ENCODE measurements at regions not wholly inside any gene's neighbourhood (a gene's known extent, or its start where the extent isn't known, plus 50 kb on each side); places are given as distances from the start of the nearest gene placed in this dataset.
"Not testable (repeated sequence)": the region's sequence is repeated elsewhere in the genome, so short reads cannot be mapped to it uniquely, and the experiment has no call there.

DNA sequence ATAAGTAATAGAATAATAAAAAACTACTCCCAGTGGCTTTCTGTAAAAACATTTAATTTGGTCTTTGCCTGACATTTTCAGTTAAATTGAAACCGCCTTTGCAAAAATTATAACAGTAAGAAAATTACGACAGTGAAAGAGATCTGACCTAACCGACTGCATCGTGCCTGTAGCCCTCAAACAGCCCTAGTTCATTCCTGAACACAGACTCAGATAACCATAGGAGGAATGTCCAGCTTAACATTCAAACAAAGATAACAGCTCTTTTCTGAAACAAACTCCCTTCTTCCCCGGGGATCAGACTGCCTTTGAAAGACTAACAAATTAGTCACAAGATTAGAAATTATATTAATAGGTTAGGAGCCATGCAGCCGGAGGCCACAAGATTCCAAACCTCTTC lies 252.5 kb upstream of the USP9Y start:
- DNase-seq (ENCODE audit: low read depth in 2 of 2) = not testable (repeated sequence)

DNA sequence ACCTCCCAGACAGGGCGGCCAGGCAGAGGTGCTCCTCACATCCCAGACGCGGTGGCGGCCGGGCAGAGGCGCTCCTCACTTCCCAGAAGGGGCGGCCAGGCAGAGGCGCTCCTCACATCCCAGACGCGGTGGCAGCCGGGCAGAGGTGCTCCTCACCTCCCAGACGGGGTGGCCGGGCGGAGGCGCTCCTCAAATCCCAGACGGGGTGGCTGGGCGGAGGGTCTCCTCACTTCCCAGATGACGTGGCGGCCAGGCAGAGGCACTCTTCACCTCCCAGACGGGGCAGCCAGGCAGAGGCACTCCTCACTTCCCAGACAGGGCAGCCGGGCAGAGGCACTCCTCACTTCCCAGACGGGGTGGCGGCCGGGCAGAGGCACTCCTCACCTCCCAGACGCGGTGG lies 247.7 kb upstream of the USP9Y start:
- not testable (repeated sequence) for DNase-seq (ENCODE audit: low read depth in 2 of 2)

DNA sequence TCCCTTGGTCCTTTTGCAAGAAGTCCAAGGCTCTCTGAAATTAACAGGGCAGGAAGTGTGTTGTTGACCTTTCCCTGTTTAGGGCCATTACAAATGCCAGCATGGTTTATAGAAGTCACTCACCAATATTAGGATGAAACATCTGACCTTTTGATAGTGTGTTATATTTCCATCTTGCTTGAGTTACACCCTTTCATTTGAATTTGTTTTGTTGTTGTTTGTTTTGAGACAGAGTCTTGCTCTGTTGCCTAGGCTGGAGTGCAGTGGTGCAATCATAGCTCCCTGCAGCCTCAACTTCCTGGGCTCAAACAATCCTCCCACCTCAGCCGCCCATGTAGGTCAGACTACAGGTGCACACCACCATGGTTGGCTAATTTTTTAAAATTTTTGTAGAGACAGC lies 241.1 kb upstream of the USP9Y start:
- DNase-seq (ENCODE audit: low read depth in 2 of 2) = no peak

DNA sequence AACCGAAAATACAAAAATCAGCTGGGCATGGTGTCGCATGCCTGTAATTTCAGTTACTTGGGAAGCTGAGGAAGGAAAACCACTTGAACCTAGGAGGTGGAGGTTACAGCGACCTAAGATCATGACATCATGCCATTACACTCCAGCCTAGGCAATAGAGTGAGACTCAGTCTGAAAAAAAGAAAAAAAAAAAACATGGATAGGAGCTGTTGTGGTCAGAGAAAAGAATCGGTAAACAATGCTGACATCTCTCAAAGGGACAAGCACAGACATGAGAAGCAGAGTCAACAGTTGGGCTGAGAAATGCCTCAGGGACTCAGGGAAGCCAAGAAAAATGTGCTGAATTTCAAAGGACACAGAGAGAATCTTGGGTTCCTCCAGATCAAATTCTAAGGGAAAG lies 236.9 kb upstream of the USP9Y start:
- no peak for DNase-seq (ENCODE audit: low read depth in 2 of 2)

DNA sequence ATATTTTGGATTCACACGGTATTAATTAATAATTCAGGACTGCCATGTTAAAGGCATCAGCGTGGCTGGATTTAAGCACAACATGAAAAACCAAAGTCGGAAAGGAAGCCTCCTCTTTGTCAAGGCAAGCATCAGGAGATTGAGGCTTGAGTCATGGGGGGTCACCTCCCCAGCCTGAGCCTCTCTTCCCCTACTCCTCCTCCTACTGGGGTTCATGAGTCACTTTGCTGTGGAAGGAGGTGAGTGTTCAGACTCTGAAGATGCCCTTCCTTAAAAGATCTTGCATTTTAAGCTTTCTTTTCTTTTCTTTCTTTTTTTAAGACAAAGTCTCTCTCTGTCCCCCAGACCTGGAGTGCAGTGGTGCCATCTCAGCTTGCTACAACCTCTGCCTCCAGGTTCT lies 235.3 kb upstream of the USP9Y start:
- no peak for DNase-seq (ENCODE audit: low read depth in 2 of 2)

DNA sequence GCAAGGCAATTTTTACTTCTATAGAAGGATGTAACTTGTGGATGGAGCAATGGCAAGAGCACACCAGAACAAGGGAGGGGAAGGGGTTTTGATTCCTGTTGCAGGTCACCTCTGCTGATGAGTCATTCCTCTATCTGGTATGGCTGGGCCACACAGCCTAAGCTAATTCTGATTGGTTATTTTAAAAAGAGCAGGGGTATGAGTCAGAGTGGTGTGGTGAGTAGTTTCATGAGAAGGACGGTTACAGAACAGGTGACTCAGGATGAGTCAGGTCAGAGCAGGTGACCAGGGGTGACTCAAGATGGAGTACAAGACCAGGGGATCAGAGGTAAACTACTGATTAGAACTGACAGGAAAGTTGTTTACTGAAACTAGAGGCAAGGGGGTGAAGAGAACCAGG lies 231.9 kb upstream of the USP9Y start:
- DNase-seq (ENCODE audit: low read depth in 2 of 2) = no peak

DNA sequence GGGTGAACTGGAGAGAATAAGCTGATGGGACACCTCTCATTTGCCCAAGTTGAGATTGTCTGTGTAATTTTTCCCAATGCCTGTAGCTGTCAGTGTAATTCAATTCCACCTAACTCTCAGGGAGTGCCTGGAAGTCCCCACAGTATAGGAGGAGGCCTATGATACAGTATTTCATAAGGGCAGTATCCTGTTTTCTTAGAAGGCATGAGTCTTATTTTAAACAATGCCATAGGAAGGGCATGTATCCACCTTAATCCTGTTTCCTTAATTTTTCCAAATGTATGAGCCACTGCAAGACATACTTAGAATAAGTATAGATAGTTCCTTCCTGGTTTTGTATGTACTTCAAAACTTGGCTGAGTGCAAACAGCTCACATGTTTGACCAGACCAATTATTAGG lies 226.6 kb upstream of the USP9Y start:
- no peak for DNase-seq (ENCODE audit: low read depth in 2 of 2)

DNA sequence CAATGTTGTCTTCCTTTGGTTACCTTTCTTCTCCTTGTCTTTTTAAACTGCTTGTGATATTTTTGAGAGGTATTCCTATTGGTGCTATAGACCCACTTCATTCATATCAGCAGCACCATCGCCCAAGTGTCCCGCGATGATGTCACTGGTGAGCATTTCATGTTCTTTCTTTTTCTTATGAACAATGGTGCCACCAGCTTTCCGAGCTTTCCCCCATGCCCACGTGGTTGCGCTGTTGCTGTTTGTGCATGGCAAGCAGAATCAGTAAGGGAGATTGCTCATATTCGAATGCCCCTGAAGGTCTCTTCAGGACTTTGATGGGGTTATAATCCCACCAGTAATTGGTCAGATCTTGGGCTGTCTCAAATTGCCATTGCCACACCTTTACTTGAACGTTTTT lies 221.6 kb upstream of the USP9Y start:
- peak in 1 of 2 donors; percentile 24 for DNase-seq (ENCODE audit: low read depth in 2 of 2)

DNA sequence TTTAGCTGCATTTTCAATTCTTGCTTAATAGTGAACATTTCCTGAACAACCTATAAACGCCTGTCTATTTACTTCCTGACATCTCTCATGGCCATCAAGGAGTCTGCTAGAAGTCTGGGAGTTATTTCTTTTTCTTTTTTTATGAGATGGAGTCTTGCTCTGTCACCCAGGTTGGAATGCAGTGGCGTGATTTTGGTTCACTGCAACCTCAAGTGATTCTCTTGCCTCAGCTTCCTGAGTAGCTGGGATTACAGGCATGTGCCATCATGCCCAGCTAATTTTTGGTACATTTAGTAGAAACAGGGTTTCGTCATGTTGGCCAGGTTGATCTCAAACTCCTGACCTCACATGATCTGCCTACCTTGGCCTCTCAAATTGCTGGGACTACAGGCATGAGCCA lies 217.6 kb upstream of the USP9Y start:
- no peak for DNase-seq (ENCODE audit: low read depth in 2 of 2)

DNA sequence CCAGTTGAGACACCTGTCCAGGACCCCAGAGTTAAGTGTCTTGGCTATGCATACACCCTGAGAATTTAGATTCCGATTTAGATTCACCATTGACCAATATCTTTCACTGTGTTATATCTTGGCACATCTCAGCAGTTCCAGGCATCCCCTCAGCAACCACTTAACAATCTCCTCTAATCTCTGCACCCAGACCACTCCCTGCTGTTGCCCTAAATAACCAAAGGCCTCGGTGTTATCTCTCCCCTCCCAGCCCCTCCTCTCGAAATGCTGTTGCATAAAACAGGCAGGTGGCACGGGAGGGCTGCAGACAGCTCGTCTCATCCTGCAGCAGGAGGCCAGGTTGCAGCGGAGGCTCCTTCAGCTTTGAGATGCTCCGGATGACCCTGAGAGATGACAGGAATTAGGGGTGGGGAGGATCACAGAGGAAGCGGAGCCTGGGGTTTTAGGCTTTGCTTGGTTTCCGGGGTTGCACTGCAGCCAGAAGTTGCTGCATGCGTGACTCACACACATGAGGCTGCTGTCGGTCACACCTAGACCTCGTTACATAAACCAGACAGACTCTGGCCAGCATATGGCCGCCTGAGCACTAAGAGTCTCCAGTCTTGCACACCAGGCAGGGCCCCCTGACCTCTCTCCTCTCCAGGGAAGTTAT lies 210.3 kb upstream of the USP9Y start:
- no peak for DNase-seq (ENCODE audit: low read depth in 2 of 2)

DNA sequence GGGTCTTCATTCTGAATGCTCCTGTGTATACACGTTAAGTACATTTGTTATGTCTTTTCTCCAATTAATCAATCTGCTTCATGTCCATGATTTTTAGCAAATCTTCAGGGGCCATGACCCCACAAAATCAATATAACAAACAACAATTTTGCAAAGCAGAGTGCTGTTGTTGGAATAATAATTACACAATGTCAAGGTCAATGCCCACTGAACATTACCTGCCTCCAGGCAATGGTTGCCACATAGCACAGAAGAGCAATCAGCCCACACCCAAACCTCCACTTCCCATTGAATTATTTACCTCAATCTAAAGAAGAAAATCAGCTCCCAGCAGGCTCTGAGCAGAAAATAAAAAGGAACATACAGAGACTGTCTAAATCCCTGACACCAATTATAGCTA lies 208.8 kb upstream of the USP9Y start:
- no peak for DNase-seq (ENCODE audit: low read depth in 2 of 2)

DNA sequence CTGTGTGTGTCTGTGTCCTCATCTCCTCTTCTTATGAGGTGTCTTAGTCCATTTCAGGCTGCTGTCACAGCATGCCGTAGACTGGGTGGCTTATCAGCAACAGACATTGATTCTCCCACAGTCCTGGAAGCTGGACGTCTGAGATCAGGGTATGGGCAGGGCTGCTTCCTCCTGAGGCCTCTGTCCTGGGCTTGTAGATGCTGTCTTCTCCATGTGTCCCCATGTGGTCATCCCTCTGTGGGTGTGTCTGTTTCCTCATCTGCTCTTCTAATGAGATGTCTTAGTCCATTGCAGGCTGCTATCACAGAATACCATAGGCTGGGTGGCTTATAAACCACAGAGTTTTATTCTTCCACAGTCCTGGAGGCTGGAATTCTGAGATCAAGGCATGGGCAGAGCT lies 205.0 kb upstream of the USP9Y start:
- no peak for DNase-seq (ENCODE audit: low read depth in 2 of 2)

DNA sequence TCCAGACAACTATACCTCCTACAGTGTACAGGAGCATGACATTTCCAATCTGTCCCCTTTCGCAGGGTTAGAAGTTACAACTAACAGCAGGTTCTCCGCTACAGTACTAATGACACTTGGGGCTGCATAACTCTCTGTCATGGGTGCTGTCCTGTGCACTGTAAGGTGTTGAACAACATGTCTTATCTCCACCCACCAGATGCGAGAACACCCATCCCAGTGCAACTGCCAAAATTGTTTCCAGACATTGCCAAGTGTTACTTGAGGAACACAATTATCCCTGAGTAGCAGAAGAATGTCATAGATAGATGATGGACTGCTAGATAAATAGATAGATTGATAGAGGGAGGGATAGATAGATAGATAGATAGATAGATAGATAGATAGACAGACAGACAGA lies 200.9 kb upstream of the USP9Y start:
- no peak for DNase-seq (ENCODE audit: low read depth in 2 of 2)

DNA sequence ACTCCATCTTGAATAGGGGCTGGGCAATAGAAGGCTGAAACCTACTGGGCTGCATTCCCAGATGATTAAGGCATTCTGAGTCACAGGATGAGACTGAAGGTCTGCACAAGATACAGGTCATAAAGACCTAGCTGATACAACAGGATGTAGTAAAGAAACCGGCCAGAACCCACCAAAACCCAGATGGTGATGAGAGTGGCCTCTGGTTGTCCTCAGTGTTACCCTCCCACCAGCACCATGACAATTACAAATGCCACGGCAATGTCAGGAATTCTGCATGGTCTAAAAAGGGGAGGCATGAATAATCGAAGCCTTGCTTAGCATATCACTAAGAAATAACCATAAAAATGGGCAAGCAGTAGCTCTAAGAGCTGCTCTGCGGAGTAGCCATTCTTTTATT lies 197.0 kb upstream of the USP9Y start:
- DNase-seq (ENCODE audit: low read depth in 2 of 2) = not testable (repeated sequence)

DNA sequence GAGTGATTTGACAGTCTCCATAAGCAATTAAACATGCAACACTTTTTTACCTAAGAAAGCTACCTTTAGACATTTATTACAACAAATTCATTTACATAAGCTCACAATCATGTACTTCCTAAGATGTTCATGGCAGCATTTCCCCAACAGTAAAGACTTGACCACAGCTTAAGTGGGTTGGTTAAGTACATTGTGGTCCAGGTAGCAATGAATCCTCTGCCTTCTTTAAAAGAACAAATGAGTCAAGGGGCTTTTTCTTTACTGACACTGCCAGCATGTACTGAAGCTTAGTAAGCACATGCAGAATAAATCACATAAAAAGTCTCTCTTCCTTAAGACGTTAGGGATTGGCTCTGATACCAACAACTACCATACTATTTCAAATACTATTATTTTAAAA lies 183.7 kb upstream of the USP9Y start:
- DNase-seq (ENCODE audit: low read depth in 2 of 2) = no peak

DNA sequence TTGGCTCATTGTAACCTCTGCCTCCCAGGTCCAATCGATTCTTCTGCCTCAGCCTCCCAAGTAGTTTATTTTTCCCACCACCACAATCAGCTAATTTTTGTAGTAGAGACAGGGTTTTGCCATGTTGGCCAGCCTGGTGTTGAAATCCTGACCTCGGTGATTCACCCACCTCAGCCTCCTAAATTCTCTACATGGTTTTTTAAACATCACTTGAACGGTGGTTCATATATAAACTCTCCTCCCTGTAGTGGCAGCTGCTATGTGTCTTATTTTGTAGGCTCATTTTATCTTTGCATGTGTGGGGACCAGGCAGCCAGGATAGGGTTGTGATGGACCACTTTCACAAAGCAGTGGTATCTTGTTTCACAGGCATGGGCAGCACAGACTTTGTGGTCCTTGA lies 175.8 kb upstream of the USP9Y start:
- DNase-seq (ENCODE audit: low read depth in 2 of 2) = no peak

DNA sequence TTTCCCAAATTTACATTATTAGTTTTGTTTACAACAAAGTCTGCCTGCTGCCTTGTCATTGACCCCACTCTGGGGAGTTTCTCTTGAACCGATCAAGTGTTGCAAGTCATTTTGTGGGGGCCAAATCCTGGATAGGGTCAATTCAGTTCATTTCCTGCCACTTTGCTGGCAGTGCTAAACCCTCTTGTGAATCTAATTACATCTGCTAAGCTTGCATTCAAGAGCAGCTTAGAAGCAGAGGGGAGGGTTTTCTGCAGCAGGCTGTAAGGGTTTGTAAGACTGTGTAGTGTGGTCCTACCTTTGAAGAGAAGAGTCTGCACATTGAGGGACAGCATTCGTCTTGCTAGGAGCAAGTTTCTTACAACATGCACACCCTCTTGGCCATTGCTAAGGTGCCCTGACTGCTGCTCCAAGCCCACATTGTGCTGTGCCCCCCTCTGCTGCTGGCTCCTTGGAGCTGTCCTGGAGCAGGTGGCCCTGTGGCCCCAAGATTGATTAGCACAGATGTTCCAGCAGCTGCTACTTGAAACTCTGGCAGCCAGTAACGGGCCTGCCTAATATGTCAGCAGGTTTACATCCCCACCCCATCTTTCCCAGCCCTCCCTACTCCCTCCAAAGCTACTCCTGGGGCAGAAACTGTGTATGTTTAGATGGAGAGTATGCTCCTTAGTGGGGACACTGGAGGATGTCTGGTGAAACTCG lies 174.5 kb upstream of the USP9Y start:
- no peak for DNase-seq (ENCODE audit: low read depth in 2 of 2)

DNA sequence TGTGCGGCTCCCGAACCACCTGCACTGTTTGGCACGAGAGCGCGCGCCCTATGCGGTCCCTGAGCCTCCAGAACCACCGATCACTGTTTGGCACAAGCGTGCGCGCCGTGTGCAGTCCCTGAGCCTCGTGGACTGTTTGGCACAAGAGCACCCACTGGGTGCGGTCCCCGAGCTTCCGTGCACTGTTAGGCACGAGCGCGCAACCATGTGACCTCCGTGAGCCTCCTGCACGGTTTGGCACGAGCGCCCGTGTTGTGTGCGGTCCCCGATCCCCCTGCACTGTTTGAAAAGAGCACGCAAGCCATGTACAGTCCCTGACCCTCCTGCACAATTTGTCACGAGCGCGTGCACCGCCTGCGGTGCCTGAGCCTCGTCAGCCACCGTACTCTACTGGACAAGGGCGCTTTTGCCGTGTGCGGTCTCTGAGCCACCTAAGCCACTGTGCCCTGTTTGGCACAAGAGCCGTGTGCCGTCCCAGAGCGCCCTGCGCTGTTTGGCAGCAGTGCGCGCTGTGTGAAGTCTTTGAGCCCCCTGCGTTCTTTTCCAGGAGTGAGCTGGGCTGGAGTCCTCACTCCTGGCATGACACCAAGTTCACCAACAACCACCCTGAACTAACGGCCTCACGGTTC lies 163.7 kb upstream of the USP9Y start:
- DNase-seq (ENCODE audit: low read depth in 2 of 2) = no peak

DNA sequence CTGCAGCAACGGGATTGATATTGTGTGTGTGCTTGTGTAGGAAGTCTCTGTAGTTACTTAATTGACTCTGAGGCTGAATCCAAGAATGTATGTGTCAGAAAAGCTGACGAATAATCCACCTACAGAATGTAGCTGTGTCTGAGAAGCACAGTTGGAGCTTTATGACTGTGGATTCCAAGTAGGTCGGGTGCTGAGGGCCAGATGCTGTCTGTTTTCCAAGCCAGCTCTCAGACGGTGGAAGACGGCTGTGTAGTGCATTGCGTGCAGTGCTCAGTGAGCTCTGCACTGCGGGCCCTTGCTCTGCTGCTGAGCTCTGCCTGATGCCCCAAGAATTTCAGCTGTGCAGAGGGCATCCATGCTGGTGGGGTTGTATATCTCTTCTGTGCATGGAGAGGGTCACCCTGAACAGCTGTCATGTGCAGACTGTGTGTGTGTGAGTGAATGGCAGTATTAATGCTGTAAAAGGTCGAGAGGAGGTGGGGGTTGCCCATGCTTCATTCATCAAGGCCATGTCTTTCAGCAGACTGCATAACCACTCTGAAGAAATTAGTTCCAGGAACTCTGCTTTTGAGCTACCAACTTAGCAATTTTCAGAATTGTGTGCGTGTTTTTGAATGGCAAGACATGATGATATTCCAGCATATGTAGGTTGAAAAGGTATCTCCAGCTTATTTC lies 154.1 kb upstream of the USP9Y start:
- no peak for DNase-seq (ENCODE audit: low read depth in 2 of 2)

DNA sequence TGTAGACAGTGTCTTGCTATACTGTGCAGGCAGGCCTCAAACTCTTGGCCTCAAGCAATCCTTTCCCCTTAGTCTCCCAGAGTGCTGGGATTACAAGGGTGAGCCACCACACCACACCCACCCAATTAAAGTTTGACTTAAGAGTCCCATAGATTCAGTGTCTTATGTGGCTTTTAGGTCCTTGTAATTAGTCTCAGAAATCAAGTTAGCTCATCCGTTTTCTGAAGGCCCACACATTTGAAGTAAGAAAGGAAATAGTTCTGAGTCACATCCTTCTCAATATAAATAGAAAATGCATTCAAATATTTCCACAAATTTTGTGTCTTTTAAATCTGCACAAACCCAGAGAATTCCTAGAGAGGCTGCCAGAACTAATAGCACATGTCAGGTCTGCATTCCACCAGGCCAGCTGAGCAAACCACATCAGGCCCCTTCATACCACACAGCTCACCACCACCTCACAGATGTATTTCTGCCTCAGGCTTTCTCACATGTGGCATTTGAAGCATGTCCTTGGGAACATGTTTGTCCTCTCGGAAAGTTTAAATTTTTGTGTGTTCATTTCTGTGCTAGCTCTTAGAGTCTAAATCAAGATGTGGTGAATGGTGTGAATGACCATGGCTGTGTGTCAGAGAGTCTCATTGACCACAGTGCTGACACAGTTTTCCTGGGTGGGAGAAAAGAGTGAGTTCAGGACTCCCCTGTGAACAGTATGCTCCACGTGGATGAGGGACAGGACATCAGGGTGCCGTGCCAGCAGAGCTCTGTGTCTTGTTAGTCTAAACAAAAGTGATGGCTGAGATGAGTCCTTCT lies 148.4 kb upstream of the USP9Y start:
- no peak for DNase-seq (ENCODE audit: low read depth in 2 of 2)

DNA sequence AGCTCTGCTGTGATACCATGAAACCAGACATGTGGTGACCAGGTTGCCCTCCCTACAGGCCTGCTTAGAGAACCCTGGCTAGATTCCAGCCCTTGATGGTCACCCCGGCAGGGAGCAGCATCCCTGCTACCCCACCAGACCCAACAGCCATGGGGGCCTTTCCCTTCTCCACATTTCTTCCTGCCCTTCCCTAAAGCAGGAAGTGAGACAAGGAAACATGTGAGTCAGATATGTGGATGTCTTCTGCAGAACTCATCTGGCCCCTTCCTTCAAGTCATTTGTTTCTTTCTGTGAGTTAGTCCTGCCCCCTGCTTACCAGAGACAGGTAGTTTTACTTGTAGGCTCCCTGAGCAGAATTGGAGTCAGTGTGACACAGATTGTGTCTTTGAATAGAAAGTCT lies 147.1 kb upstream of the USP9Y start:
- DNase-seq (ENCODE audit: low read depth in 2 of 2) = no peak

DNA sequence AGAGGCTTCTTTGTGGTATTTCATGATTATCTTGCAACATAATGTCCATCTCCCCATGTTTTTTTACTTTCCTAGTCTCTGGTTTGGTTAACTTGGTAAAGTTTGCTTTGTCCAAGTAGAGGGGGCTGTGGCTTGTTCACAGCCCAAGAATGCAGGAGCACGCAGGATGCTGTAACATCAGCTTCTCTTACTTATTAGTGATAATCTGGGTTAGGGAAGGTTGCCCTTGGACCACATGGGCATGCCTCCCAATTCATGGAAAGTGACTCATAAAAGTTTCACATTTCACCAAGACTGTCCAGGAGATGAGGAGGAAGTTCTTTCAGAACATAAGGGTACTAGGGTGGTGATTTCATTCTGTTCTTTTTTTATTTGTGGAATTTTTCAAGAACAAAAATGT lies 146.0 kb upstream of the USP9Y start:
- no peak for DNase-seq (ENCODE audit: low read depth in 2 of 2)

All from stimulated activated CD8-positive, alpha-beta memory T cell treated with anti-CD3 and anti-CD28 coated beads, Interleukin-7, amount 100 ng/mL, for 4 hours (primary cell).